HCT116 (cell line): ENCODE measurements at regions not wholly inside any gene's neighbourhood (a gene's known extent, or its start where the extent isn't known, plus 50 kb on each side); places are given as distances from the start of the nearest gene placed in this dataset.

Experiments
- ATAC-seq: fragments of 200-7000 bp; cut with Tn5 transposase; 2 replicates; pipeline ENCODE4 v1.9.1; 2020; ENCODE audit warnings: mild to moderate bottlenecking, moderate library complexity
- BruUV-seq: library from RNA; stranded (reverse); fragments of 400-500 nt; replicated peaks from 2 replicates; lab custom pipeline; 2021; lab: Mats Ljungman, UMichigan
- CTCF ChIA-PET: fragments of 300-600 bp; sonication (Branson Sonifier 250); formaldehyde crosslinking; loops from one replicate; lab custom pipeline; 2021; ENCODE audit warnings: antibody characterized with exemption; lab: Charles Lee
- POLR2A ChIA-PET: fragments of 300-600, 350-600 bp; sonication (Branson Sonifier 250); formaldehyde crosslinking; loops from one replicate; lab custom pipeline; 2021; ENCODE audit warnings: antibody characterized with exemption; lab: Charles Lee
- RAD21 ChIA-PET, 2 experiments: fragments of 300-600 bp; sonication (Branson Sonifier 250); formaldehyde crosslinking; loops; one replicate each; lab custom pipeline; 2023; ENCODE audit warnings: low total read pairs in 2 of 2; ENCODE audit not compliant: uncharacterized antibody in 2 of 2, unreplicated experiment in 2 of 2, low non-redundant PET in 1 of 2; lab: Charles Lee
- DNase-seq: peaks from one replicate; pipeline ENCODE4 v3.0.0-alpha.2; 2010; ENCODE audit warnings: low read depth, low spot score
- H2AFZ ChIP-seq: fragments of 200-600 bp; shearing (Covaris generic), sonication (generic); 2 replicates; pipeline ENCODE4 v1.6.1; 2017; ENCODE audit warnings: low read depth, mixed run types, mixed read lengths, antibody characterized with exemption, low read length; ENCODE audit not compliant: poor library complexity, severe bottlenecking
- H3K27ac ChIP-seq: 2 replicates; pipeline ENCODE4 v1.5.1; 2012; ENCODE audit warnings: low read depth, low read length
- H3K27me3 ChIP-seq: fragments of 200-600 bp; sonication (generic); 2 replicates; pipeline ENCODE4 v1.6.1; 2016; ENCODE audit warnings: mixed run types, low read length, mixed read lengths; ENCODE audit not compliant: insufficient read depth
- H3K36me3 ChIP-seq, 2 experiments: fragments of 200-500 bp in 1 of 2; fragments of 200-600 bp in 1 of 2; sonication (Bioruptor generic) in 1 of 2; sonication (generic) in 1 of 2; 2 replicates each; pipeline versions ENCODE4 v1.5.1 to v1.6.1; 2014 to 2016; ENCODE audit warnings: low read length in 2 of 2, inconsistent platforms in 1 of 2, mixed read lengths in 1 of 2, mixed run types in 1 of 2; ENCODE audit not compliant: insufficient read depth in 2 of 2, control insufficient read depth in 1 of 2
- H3K4me1 ChIP-seq, 2 experiments: fragments of 200-600 bp in 1 of 2; sonication (generic) in 1 of 2; 2 replicates each; pipeline versions ENCODE4 v1.5.1 to v1.6.1; 2012 to 2017; ENCODE audit warnings: low read length in 2 of 2, inconsistent platforms in 1 of 2, mild to moderate bottlenecking in 1 of 2, mixed read lengths in 1 of 2, mixed run types in 1 of 2, moderate library complexity in 1 of 2; ENCODE audit not compliant: insufficient read depth in 2 of 2, control insufficient read depth in 1 of 2
- H3K4me2 ChIP-seq: fragments of 200-600 bp; sonication (generic); 2 replicates; pipeline ENCODE4 v1.6.1; 2017; ENCODE audit warnings: mixed run types, low read length, mixed read lengths
- H3K4me3 ChIP-seq, 2 experiments: fragments of 200-600 bp in 1 of 2; sonication (generic) in 1 of 2; replicated peaks in 1 of 2; 2 replicates each; pipeline ENCODE4 v1.5.1; 2011 to 2016; ENCODE audit warnings: low read length in 2 of 2, control low read depth in 1 of 2, low read depth in 1 of 2, mild to moderate bottlenecking in 1 of 2, mixed read lengths in 1 of 2, mixed run types in 1 of 2
- H3K79me2 ChIP-seq: fragments of 200-600 bp; sonication (generic); 2 replicates; pipeline ENCODE4 v1.6.1; 2017; ENCODE audit warnings: mild to moderate bottlenecking, mixed run types, low read length, moderate library complexity, mixed read lengths; ENCODE audit not compliant: insufficient read depth
- H3K9ac ChIP-seq: fragments of 200-600 bp; sonication (generic); 2 replicates; pipeline ENCODE4 v1.6.1; 2016; ENCODE audit warnings: low read length, mixed read lengths
- H3K9me2 ChIP-seq: fragments of 200-600 bp; sonication (generic), shearing (Covaris generic); 2 replicates; pipeline ENCODE4 v1.6.1; 2017; ENCODE audit warnings: mixed run types, mild to moderate bottlenecking, moderate library complexity; ENCODE audit not compliant: insufficient read depth
- H3K9me3 ChIP-seq, 2 experiments: fragments of 200-500 bp in 1 of 2; fragments of 200-600 bp in 1 of 2; sonication (Bioruptor generic) in 1 of 2; sonication (generic) in 1 of 2; 2 replicates each; pipeline ENCODE4 v1.6.1; 2014 to 2017; ENCODE audit warnings: low read length in 2 of 2, mixed read lengths in 2 of 2, inconsistent platforms in 1 of 2, low read depth in 1 of 2, mild to moderate bottlenecking in 1 of 2, mixed run types in 1 of 2, moderate library complexity in 1 of 2; ENCODE audit not compliant: control insufficient read depth in 1 of 2, insufficient read depth in 1 of 2
- H4K20me1 ChIP-seq: fragments of 200-600 bp; sonication (generic), shearing (Covaris generic); 2 replicates; pipeline ENCODE4 v1.6.1; 2017; ENCODE audit warnings: mixed run types, mild to moderate bottlenecking, moderate library complexity; ENCODE audit not compliant: insufficient read depth
- ATF3 ChIP-seq: IDR thresholded peaks from 2 replicates; pipeline ENCODE4 v1.6.1; 2012
- CBX3 ChIP-seq: IDR thresholded peaks from 2 replicates; pipeline ENCODE4 v1.6.1; 2012; ENCODE audit warnings: low read depth
- CEBPB ChIP-seq: IDR thresholded peaks from 2 replicates; pipeline ENCODE4 v1.6.1; 2012; ENCODE audit warnings: low read depth
- FOSL1 ChIP-seq: IDR thresholded peaks from 2 replicates; pipeline ENCODE4 v1.6.1; 2012; ENCODE audit warnings: low read depth
- JUND ChIP-seq: IDR thresholded peaks from 2 replicates; pipeline ENCODE4 v1.6.1; 2012
- SP1 ChIP-seq: IDR thresholded peaks from 2 replicates; pipeline ENCODE4 v1.6.1; 2012; ENCODE audit warnings: low read depth
- intact Hi-C: fragments of 100-400 bp; cut with micrococcal nuclease; formaldehyde crosslinking; loops from 2 replicates; pipeline ENCODE4 v1.10.0; 2022
- TF ChIP-seq, protein P1 (sequence below), 3 experiments: fragments of 200-600 bp in 1 of 3; sonication (generic) in 1 of 3; IDR thresholded peaks in 2 of 3; conservative IDR thresholded peaks in 1 of 3; 2 replicates each; pipeline ENCODE4 v1.5.1; 2012 to 2017; ENCODE audit warnings: low read depth in 2 of 3, low read length in 2 of 3, antibody characterized with exemption in 1 of 3, borderline replicate concordance in 1 of 3, control low read depth in 1 of 3, mild to moderate bottlenecking in 1 of 3, mixed read lengths in 1 of 3, mixed run types in 1 of 3, moderate library complexity in 1 of 3; ENCODE audit not compliant: insufficient read depth in 1 of 3

DNA sequence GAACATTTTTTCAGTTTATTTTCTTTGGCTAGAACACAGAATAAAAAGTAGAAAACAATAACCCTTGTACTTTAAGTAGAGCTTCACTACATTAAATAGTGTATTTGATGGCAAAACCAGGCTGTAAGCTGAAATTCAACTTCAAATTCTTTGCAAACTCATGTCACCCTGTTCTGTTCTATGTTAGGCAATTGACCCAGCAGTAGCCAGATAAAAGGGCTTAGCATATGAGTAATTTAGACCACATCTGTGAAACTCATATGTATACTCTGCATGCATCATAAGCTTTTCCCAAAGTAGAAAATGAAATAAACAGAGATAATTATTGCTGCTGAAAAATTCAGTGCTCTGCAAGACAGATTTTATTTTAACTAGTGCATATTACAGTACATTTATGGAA is 150.2 kb downstream of the GNAI1 start:
- RAD21 ChIA-PET: interaction anchor here in 1 of 2 experiments (0.5 kb wide), 1 partner anchor 151 kb away, joined by 3 read pairs; no protein-coding TSS in a partner anchor
- H4K20me1 ChIP-seq: no peaks in the 10 kb centered on the region
- no peaks in the 10 kb centered on the region; the same call in 1 of the 2 replicates for H3K9me2 ChIP-seq
- no TSS peak for BruUV-seq
- no peaks in the 10 kb centered on the region for H3K27me3 ChIP-seq
- H3K4me1 ChIP-seq: peaks cover 41 to 63% of the 10 kb centered on the region in 2 experiments
- intact Hi-C loops: loop anchor here (5.0 kb wide), 1 partner anchor 223 kb away; no protein-coding TSS in a partner anchor
- POLR2A ChIA-PET: no interaction called here
- DNase-seq: no peak
- peak overlapping the region; percentile 64 for H2AFZ ChIP-seq
- 0 out of 4 replicates have a peak, but pooled peaks cover 0 to 4% of the 10 kb centered on the region in 2 experiments for H3K9me3 ChIP-seq
- TF ChIP-seq JUND (peak; percentile 59), CBX3 (0 out of 2 replicates have a peak, but pooled peaks have one; percentile 22), ATF3 (no peak), FOSL1 (peak; percentile 39; the same call in 1 of the 2 replicates), SP1 (peak; percentile 53; the same call in 1 of the 2 replicates), CEBPB (peak; percentile 61; the same call in 1 of the 2 replicates)
- TF ChIP-seq, protein P1, sequence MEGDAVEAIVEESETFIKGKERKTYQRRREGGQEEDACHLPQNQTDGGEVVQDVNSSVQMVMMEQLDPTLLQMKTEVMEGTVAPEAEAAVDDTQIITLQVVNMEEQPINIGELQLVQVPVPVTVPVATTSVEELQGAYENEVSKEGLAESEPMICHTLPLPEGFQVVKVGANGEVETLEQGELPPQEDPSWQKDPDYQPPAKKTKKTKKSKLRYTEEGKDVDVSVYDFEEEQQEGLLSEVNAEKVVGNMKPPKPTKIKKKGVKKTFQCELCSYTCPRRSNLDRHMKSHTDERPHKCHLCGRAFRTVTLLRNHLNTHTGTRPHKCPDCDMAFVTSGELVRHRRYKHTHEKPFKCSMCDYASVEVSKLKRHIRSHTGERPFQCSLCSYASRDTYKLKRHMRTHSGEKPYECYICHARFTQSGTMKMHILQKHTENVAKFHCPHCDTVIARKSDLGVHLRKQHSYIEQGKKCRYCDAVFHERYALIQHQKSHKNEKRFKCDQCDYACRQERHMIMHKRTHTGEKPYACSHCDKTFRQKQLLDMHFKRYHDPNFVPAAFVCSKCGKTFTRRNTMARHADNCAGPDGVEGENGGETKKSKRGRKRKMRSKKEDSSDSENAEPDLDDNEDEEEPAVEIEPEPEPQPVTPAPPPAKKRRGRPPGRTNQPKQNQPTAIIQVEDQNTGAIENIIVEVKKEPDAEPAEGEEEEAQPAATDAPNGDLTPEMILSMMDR (IDR thresholded peaks at IDR 0.05 in 2 of 3, conservative IDR thresholded peaks at IDR 0.05 in 1 of 3; ENCODE audit: borderline replicate concordance in 1 of 3, insufficient read depth in 1 of 3, low read depth in 2 of 3, low read length in 2 of 3): no peak
- peaks cover 0 to 13% of the 10 kb centered on the region in 2 experiments; a peak in 1 of 4 replicates for H3K36me3 ChIP-seq
- peak; percentile 43 for ATAC-seq
- peak overlapping the region; percentile 5; the same call in 1 of the 2 replicates for H3K9ac ChIP-seq
- CTCF ChIA-PET: no interaction called here
- peak overlapping the region; percentile 46 for H3K4me2 ChIP-seq
- H3K79me2 ChIP-seq: no peaks in the 10 kb centered on the region
- H3K4me3 ChIP-seq: 0 out of 4 replicates have a peak overlapping the region, but pooled peaks of 1 of the 2 experiments have one; percentile 3
- H3K27ac ChIP-seq: peak overlapping the region; percentile 73; the same call in 1 of the 2 replicates
